WERI-Rb-1 (cell line): ENCODE measurements at regions not wholly inside any gene's neighbourhood (a gene's known extent, or its start where the extent isn't known, plus 50 kb on each side); places are given as distances from the start of the nearest gene placed in this dataset.

Source experiments
- DNase-seq: peaks from one replicate; pipeline ENCODE4 v3.0.0-alpha.2; 2020
- H3K27ac ChIP-seq: fragments of 250-450 bp; sonication (Bioruptor Pico); 2 replicates; pipeline ENCODE4 v1.5.1; 2020; ENCODE audit warnings: mild to moderate bottlenecking, moderate library complexity
- H3K27me3 ChIP-seq: fragments of 250-450 bp; sonication (Bioruptor Pico); 2 replicates; pipeline ENCODE4 v1.5.1; 2021; ENCODE audit warnings: mild to moderate bottlenecking, low read depth, moderate library complexity; ENCODE audit not compliant: insufficient read depth, severe bottlenecking
- H3K36me3 ChIP-seq: fragments of 250-450 bp; sonication (Bioruptor Pico); 2 replicates; pipeline ENCODE4 v1.5.1; 2020; ENCODE audit warnings: mild to moderate bottlenecking, moderate library complexity
- H3K4me3 ChIP-seq: 2 replicates; pipeline ENCODE4 v1.5.1; 2011; ENCODE audit warnings: low read depth, mild to moderate bottlenecking, control low read depth, low read length
- H3K9me3 ChIP-seq: fragments of 250-450 bp; sonication (Bioruptor Pico); 2 replicates; pipeline ENCODE4 v1.5.1; 2021; ENCODE audit warnings: mild to moderate bottlenecking, moderate library complexity; ENCODE audit not compliant: severe bottlenecking
- CTCF ChIP-seq: IDR thresholded peaks from 2 replicates; pipeline ENCODE4 v1.5.1; 2011; ENCODE audit warnings: low read depth, mild to moderate bottlenecking, control low read depth, inconsistent platforms, low read length

GRCh38 chr20:52585333-52585732 lies 386.8 kb upstream of the TSHZ2 start:
- no peaks in the 10 kb centered on the region for H3K36me3 ChIP-seq
- H3K4me3 ChIP-seq, result no peak overlapping the region
- DNase-seq, result no peak
- H3K27me3 ChIP-seq, result peaks cover 44% of the 10 kb centered on the region
- H3K27ac ChIP-seq, result no peak overlapping the region
- H3K9me3 ChIP-seq, result no peaks in the 10 kb centered on the region
- TF ChIP-seq CTCF, result no peak

- H3K4me3 ChIP-seq, result no peak overlapping the region
- no peak overlapping the region for H3K27ac ChIP-seq
- H3K36me3 ChIP-seq, result no peaks in the 10 kb centered on the region
- TF ChIP-seq CTCF, result no peak
- DNase-seq, result no peak
- peaks cover 54% of the 10 kb centered on the region for H3K27me3 ChIP-seq
- no peaks in the 10 kb centered on the region for H3K9me3 ChIP-seq
Observed at GRCh38 chr20:52578559-52578958, 387.0 kb upstream of the ZFP64 start.

- no peaks in the 10 kb centered on the region for H3K36me3 ChIP-seq
- no peak for DNase-seq
- H3K27me3 ChIP-seq, result peaks cover 53% of the 10 kb centered on the region
- H3K27ac ChIP-seq, result no peak overlapping the region
- no peak overlapping the region for H3K4me3 ChIP-seq
- TF ChIP-seq CTCF, result no peak
- no peaks in the 10 kb centered on the region for H3K9me3 ChIP-seq
Observed at GRCh38 chr20:52577696-52578095, 386.1 kb upstream of the ZFP64 start.

- DNase-seq, result no peak
- H3K27me3 ChIP-seq, result peaks cover 39% of the 10 kb centered on the region
- no peak for TF ChIP-seq CTCF
- no peak overlapping the region for H3K27ac ChIP-seq
- H3K36me3 ChIP-seq, result no peaks in the 10 kb centered on the region
- no peaks in the 10 kb centered on the region for H3K9me3 ChIP-seq
- no peak overlapping the region for H3K4me3 ChIP-seq
Observed at GRCh38 chr20:52572687-52573086, 381.1 kb upstream of the ZFP64 start.

- Histone ChIP-seq H3K27ac (no peak overlapping the region), H3K4me3 (no peak overlapping the region), H3K36me3 (no peaks in the 10 kb centered on the region), H3K9me3 (no peaks in the 10 kb centered on the region), H3K27me3 (peaks cover 30% of the 10 kb centered on the region)
- DNase-seq, result no peak
- TF ChIP-seq CTCF, result no peak
Observed at GRCh38 chr20:52569201-52569600, 377.6 kb upstream of the ZFP64 start.

- TF ChIP-seq CTCF, result no peak
- Histone ChIP-seq H3K27ac (no peak overlapping the region), H3K9me3 (no peaks in the 10 kb centered on the region), H3K36me3 (no peaks in the 10 kb centered on the region), H3K4me3 (no peak overlapping the region), H3K27me3 (peaks cover 20% of the 10 kb centered on the region)
- no peak for DNase-seq
Observed at GRCh38 chr20:52565614-52566013, 374.0 kb upstream of the ZFP64 start.
